ENCODE measurements at regions not wholly inside any gene's neighbourhood (a gene's known extent, or its start where the extent isn't known, plus 50 kb on each side); places are given as distances from the start of the nearest gene placed in this dataset.

DNA sequence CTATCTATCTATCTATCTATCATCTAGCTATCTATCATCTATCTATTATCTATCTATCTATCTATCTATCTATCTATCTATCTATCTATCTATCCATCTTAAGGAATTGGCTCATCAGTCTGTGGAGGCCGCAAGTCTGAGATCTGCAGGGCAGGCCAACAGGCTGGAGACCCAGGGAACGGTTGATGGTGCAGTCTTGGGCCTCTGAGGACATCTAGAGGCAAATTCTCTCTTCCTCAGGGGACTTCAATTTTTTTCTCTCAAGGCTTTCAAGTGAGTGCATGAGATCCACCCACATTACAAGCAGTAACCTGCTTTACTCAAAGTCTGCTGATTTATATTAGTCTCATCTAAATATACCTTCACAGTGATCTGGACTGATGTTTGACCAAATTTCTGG lies 197.0 kb downstream of the GLRX3 start:
- Mint-ChIP-seq H3K27ac (no peak overlapping the region), H3K27me3 (peaks cover 0 to 13% (median 6%) of the 10 kb centered on the region in 5 donors), H3K9me3 (peaks cover 0 to 11% (median 1%) of the 10 kb centered on the region in 11 donors), H3K4me1 (peaks cover 0 to 2% (median 0%) of the 10 kb centered on the region in 7 donors), H3K36me3 (no peaks in the 10 kb centered on the region), H3K4me3 (no peak overlapping the region)
- no peaks in the 10 kb centered on the region for H3K36me3 ChIP-seq (ENCODE audit: control insufficient read depth in 2 of 3, insufficient read depth in 3 of 3, low read length in 3 of 3)
- DNase-seq (no peak), ATAC-seq (no peak)
- no peaks in the 10 kb centered on the region for H3K27me3 ChIP-seq (ENCODE audit: control insufficient read depth in 2 of 2, insufficient read depth in 2 of 2, low read length in 2 of 2)
- ChIA-PET CTCF (no interaction called here), POLR2A (no interaction called here)
- H3K9me3 ChIP-seq (ENCODE audit: control insufficient read depth in 2 of 3, low read length in 3 of 3) = peaks cover 0 to 1% (median 0%) of the 10 kb centered on the region in 3 experiments
- H3K4me3 ChIP-seq (ENCODE audit: low read length) = no peak overlapping the region
- intact Hi-C loops (cut with micrococcal nuclease) = loop anchor here in 1 of 2 donors (10.0 kb wide), 1 partner anchor 138 kb away; no protein-coding TSS in a partner anchor
- no peaks in the 10 kb centered on the region for H3K4me1 ChIP-seq (ENCODE audit: control insufficient read depth in 2 of 2, insufficient read depth in 2 of 2, low read length in 2 of 2)
- no peak overlapping the region for H3K27ac ChIP-seq (ENCODE audit: low read depth, low read length)

DNA sequence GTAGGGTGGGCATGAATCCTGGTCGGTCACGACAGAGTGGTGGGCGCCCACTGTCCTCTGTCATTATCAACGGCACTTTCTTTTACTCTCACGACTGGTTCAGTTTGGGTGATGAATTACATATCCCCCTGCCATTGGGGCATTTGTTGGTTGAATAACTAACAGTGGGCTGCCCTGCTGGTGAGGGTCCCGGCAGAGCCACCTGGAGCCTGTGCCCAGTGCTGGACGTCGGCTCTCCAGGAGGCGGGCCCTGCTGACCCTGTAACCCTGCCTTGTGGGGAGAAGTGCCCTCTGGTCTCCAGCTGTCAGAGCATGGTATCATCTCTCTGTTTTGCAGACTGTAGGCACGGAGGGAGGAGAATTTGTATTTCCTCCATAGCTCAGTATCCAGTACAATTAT lies 199.1 kb downstream of the GLRX3 start:
- H3K27ac ChIP-seq (ENCODE audit: low read depth, low read length) = no peak overlapping the region
- H3K4me3 ChIP-seq (ENCODE audit: low read length) = no peak overlapping the region
- H3K9me3 ChIP-seq (ENCODE audit: control insufficient read depth in 2 of 3, low read length in 3 of 3) = no peaks in the 10 kb centered on the region
- intact Hi-C loops (cut with micrococcal nuclease) = loop anchor here in 1 of 2 donors (10.0 kb wide), 1 partner anchor 141 kb away; no protein-coding TSS in a partner anchor
- no peak for ATAC-seq
- H3K4me1 Mint-ChIP-seq = no peaks in the 10 kb centered on the region
- ChIA-PET POLR2A (no interaction called here), CTCF (no interaction called here)
- no peak overlapping the region for H3K4me3 Mint-ChIP-seq
- H3K36me3 ChIP-seq (ENCODE audit: control insufficient read depth in 2 of 3, insufficient read depth in 3 of 3, low read length in 3 of 3) = no peaks in the 10 kb centered on the region
- no peak overlapping the region for H3K27ac Mint-ChIP-seq
- no peak for DNase-seq
- peaks cover 0 to 23% (median 6%) of the 10 kb centered on the region in 5 donors for H3K27me3 Mint-ChIP-seq
- H3K9me3 Mint-ChIP-seq = peaks cover 0 to 12% (median 0%) of the 10 kb centered on the region in 11 donors
- no peaks in the 10 kb centered on the region for H3K27me3 ChIP-seq (ENCODE audit: control insufficient read depth in 2 of 2, insufficient read depth in 2 of 2, low read length in 2 of 2)
- no peaks in the 10 kb centered on the region for H3K36me3 Mint-ChIP-seq
- no peaks in the 10 kb centered on the region for H3K4me1 ChIP-seq (ENCODE audit: control insufficient read depth in 2 of 2, insufficient read depth in 2 of 2, low read length in 2 of 2)

DNA sequence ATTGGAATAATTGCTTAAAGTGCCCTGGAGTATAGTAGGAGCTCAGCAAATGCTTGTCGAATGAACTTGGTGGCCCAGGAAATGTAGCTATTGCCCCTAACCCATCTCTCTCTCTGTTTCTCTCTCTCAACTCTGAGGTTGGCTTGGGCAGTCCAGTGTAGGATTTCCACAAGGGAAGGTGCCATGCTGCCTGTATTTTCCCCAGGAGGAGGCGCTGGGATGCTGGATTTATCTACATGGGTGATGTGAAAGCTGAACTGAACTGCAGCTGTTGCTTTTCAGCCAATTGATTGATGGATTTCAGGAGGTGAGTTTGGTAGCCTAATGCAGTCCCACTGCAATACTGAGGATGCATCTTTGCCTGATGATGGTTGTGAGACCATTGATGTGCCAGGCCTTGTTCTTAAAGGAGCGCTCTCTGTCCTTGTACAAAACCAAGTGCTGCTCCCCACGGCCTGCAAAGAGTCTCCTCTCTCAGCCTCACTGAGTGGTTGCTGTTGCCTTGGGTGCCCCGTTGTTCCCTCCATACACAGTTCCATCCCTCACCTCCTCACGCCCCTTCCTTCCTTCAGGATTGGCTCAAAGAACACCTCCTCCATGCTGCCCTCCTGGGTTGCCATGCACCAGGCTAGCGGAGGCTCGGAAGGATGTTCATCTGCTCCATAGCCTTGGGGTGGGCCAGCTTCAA lies 200.6 kb downstream of the GLRX3 start:
- ChIA-PET POLR2A (no interaction called here), CTCF (no interaction called here)
- H3K27ac ChIP-seq (ENCODE audit: low read depth, low read length) = no peak overlapping the region
- no peaks in the 10 kb centered on the region for H3K9me3 ChIP-seq (ENCODE audit: control insufficient read depth in 2 of 3, low read length in 3 of 3)
- H3K27me3 ChIP-seq (ENCODE audit: control insufficient read depth in 2 of 2, insufficient read depth in 2 of 2, low read length in 2 of 2) = no peaks in the 10 kb centered on the region
- no peak overlapping the region for H3K4me3 ChIP-seq (ENCODE audit: low read length)
- H3K9me3 Mint-ChIP-seq = peaks cover 0 to 14% (median 0%) of the 10 kb centered on the region in 11 donors
- H3K27ac Mint-ChIP-seq = peak overlapping the region in 1 of 9 donors; percentile 13
- intact Hi-C loops (cut with micrococcal nuclease) = loop anchor here in 1 of 2 donors (10.0 kb wide), 1 partner anchor 142 kb away; no protein-coding TSS in a partner anchor
- ATAC-seq (no peak), DNase-seq (no peak)
- H3K4me1 ChIP-seq (ENCODE audit: control insufficient read depth in 2 of 2, insufficient read depth in 2 of 2, low read length in 2 of 2) = no peaks in the 10 kb centered on the region
- H3K36me3 Mint-ChIP-seq = no peaks in the 10 kb centered on the region
- H3K4me3 Mint-ChIP-seq = no peak overlapping the region
- peaks cover 0 to 32% (median 16%) of the 10 kb centered on the region in 5 donors for H3K27me3 Mint-ChIP-seq
- no peaks in the 10 kb centered on the region for H3K4me1 Mint-ChIP-seq
- H3K36me3 ChIP-seq (ENCODE audit: control insufficient read depth in 2 of 3, insufficient read depth in 3 of 3, low read length in 3 of 3) = no peaks in the 10 kb centered on the region

DNA sequence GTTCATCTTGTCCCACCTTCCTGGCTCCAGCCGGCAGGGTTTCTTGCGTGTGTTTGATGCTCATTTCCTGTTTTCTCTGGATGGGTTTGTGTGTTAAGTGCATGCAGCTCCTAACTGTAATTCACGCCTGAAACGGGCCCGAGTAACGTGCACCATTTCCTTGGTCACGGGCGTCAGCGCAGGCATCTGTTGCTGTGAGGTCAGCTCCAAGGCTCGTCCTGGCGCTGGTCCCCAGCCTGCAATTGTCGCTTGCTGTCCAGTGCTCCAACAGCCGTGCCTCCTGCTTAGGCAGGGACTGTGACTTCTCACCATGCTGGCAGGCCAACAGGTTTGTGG lies 201.1 kb downstream of the GLRX3 start:
- Mint-ChIP-seq H3K9me3 (peaks cover 0 to 14% (median 0%) of the 10 kb centered on the region in 11 donors), H3K27me3 (peaks cover 0 to 37% (median 21%) of the 10 kb centered on the region in 5 donors), H3K4me3 (no peak overlapping the region), H3K36me3 (no peaks in the 10 kb centered on the region), H3K27ac (no peak overlapping the region), H3K4me1 (no peaks in the 10 kb centered on the region)
- no peak for DNase-seq
- Histone ChIP-seq H3K4me3 (ENCODE audit: low read length) (no peak overlapping the region), H3K27ac (ENCODE audit: low read depth, low read length) (no peak overlapping the region), H3K9me3 (ENCODE audit: control insufficient read depth in 2 of 3, low read length in 3 of 3) (no peaks in the 10 kb centered on the region), H3K36me3 (ENCODE audit: control insufficient read depth in 2 of 3, insufficient read depth in 3 of 3, low read length in 3 of 3) (no peaks in the 10 kb centered on the region), H3K4me1 (ENCODE audit: control insufficient read depth in 2 of 2, insufficient read depth in 2 of 2, low read length in 2 of 2) (no peaks in the 10 kb centered on the region), H3K27me3 (ENCODE audit: control insufficient read depth in 2 of 2, insufficient read depth in 2 of 2, low read length in 2 of 2) (no peaks in the 10 kb centered on the region)
- no peak for ATAC-seq
- CTCF ChIA-PET = interaction anchor here (0.5 kb wide), 1 partner anchor 1056 kb away, joined by 3 read pairs; no protein-coding TSS in a partner anchor
- intact Hi-C loops (cut with micrococcal nuclease) = loop anchor here in 1 of 2 donors (10.0 kb wide), 1 partner anchor 142 kb away; no protein-coding TSS in a partner anchor
- POLR2A ChIA-PET = no interaction called here

DNA sequence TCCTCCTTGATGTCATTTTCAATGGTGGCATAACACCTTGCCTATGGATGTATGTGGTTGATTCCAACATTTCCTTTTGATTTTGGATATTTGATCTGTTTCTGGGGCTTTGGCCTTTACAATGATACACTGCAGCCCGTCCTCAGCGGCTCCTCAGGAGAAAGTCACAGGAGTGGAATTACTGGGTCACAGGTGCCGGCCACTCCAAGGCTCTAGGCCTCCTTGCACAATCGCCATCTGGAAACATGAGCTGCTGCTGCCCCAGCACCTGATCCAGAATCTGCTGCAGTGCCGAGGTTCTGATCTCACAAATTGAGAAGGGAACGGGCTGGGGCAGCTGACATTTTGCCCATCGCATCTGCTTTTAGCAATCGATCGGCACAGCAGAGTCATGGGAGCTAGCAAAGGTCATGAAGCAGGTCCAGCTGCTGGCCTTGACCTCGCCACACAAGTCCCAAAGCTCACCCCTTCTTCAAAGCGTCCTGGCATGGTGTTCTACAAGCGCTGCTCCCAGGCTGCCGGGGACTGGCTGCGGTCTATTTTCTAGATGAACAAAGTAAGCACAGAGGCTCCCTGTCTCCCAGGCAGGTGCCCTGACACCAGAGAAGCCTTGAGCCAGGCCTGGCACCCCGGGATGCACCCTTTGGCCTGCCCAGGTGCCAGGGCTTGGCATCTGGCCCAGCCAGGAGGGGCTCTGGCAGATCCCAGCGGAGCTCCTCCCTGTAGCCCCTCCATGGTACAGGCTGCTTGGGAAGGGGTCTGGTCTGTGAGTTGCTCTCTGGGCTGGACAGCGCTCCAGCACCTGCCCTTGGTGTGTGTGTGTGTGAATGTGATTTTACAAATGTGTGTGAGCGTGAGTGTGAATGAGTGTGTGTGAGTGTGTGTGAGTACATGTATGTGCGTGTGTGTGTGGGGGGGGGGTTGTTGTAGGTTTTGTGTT lies 201.8 kb downstream of the GLRX3 start:
- Histone ChIP-seq H3K27ac (ENCODE audit: low read depth, low read length) (no peak overlapping the region), H3K27me3 (ENCODE audit: control insufficient read depth in 2 of 2, insufficient read depth in 2 of 2, low read length in 2 of 2) (no peaks in the 10 kb centered on the region), H3K36me3 (ENCODE audit: control insufficient read depth in 2 of 3, insufficient read depth in 3 of 3, low read length in 3 of 3) (no peaks in the 10 kb centered on the region), H3K4me1 (ENCODE audit: control insufficient read depth in 2 of 2, insufficient read depth in 2 of 2, low read length in 2 of 2) (no peaks in the 10 kb centered on the region), H3K4me3 (ENCODE audit: low read length) (no peak overlapping the region), H3K9me3 (ENCODE audit: control insufficient read depth in 2 of 3, low read length in 3 of 3) (no peaks in the 10 kb centered on the region)
- Mint-ChIP-seq H3K27me3 (peaks cover 0 to 37% (median 20%) of the 10 kb centered on the region in 5 donors), H3K4me1 (no peaks in the 10 kb centered on the region), H3K36me3 (no peaks in the 10 kb centered on the region), H3K9me3 (peaks cover 0 to 11% (median 0%) of the 10 kb centered on the region in 11 donors), H3K4me3 (no peak overlapping the region), H3K27ac (no peak overlapping the region)
- no peak for ATAC-seq
- intact Hi-C loops (cut with micrococcal nuclease) = loop anchor here in 1 of 2 donors (10.0 kb wide), 1 partner anchor 143 kb away; no protein-coding TSS in a partner anchor
- POLR2A ChIA-PET = no interaction called here
- CTCF ChIA-PET = interaction anchor here (0.5 kb wide), 1 partner anchor 1056 kb away, joined by 3 read pairs; no protein-coding TSS in a partner anchor
- DNase-seq = no peak

DNA sequence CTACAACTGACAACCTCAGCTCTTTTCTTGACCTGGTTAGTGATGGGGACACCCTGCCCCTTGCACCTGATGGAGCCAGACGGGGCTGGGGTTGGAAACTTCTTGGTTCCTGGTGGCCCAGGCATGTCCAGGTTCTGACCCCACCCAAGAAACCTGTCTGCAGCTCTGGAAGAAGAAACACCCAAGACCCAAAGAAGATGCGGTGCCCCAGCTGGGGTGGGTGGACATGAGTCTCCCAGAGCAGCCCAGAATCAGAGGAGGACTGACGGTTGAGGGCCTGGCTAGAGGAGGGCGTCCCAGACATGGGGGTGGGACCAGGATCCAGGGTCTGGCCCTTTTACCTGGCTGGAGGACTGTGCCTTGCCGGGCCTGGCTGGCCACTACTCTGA lies 202.4 kb downstream of the GLRX3 start:
- Mint-ChIP-seq H3K27me3 (peaks cover 0 to 37% (median 19%) of the 10 kb centered on the region in 5 donors), H3K4me3 (no peak overlapping the region), H3K4me1 (no peaks in the 10 kb centered on the region), H3K27ac (no peak overlapping the region), H3K9me3 (peaks cover 0 to 11% (median 0%) of the 10 kb centered on the region in 11 donors), H3K36me3 (no peaks in the 10 kb centered on the region)
- no peaks in the 10 kb centered on the region for H3K9me3 ChIP-seq (ENCODE audit: control insufficient read depth in 2 of 3, low read length in 3 of 3)
- no peak for ATAC-seq
- no peaks in the 10 kb centered on the region for H3K36me3 ChIP-seq (ENCODE audit: control insufficient read depth in 2 of 3, insufficient read depth in 3 of 3, low read length in 3 of 3)
- intact Hi-C loops (cut with micrococcal nuclease) = loop anchor here in 1 of 2 donors (10.0 kb wide), 1 partner anchor 144 kb away; no protein-coding TSS in a partner anchor
- no peak overlapping the region for H3K4me3 ChIP-seq (ENCODE audit: low read length)
- H3K4me1 ChIP-seq (ENCODE audit: control insufficient read depth in 2 of 2, insufficient read depth in 2 of 2, low read length in 2 of 2) = no peaks in the 10 kb centered on the region
- no peak overlapping the region for H3K27ac ChIP-seq (ENCODE audit: low read depth, low read length)
- H3K27me3 ChIP-seq (ENCODE audit: control insufficient read depth in 2 of 2, insufficient read depth in 2 of 2, low read length in 2 of 2) = no peaks in the 10 kb centered on the region
- POLR2A ChIA-PET = no interaction called here
- no peak for DNase-seq
- CTCF ChIA-PET = no interaction called here
